ENCODE measurements at regions not wholly inside any gene's neighbourhood (a gene's known extent, or its start where the extent isn't known, plus 50 kb on each side); places are given as distances from the start of the nearest gene placed in this dataset.

- DNase-seq = no peak
- intact Hi-C loops (cut with DNase I) = no loop called here
- no peaks in the 10 kb centered on the region for H3K4me1 ChIP-seq (replicated peaks in 1 of 2)
- no peak overlapping the region for H3K27ac ChIP-seq
- no peaks in the 10 kb centered on the region for H3K36me3 ChIP-seq (replicated peaks in 1 of 2)
- H3K9me3 ChIP-seq (replicated peaks in 1 of 3) = no peaks in the 10 kb centered on the region
- H3K4me3 ChIP-seq = no peak overlapping the region
- no peak for TF ChIP-seq POLR2A (IDR thresholded peaks at IDR 0.05)
- no peaks in the 10 kb centered on the region for H3K27me3 ChIP-seq
- WGBS, 4 donors = 87 to 95% (median 94%) methylated on average over 4 of the region's 4 CpGs
Observed at GRCh38 chr12:98453070-98453469, 62.3 kb upstream of the TMPO start.

- H3K27ac ChIP-seq = no peak overlapping the region
- H3K4me1 ChIP-seq (replicated peaks in 1 of 2) = no peaks in the 10 kb centered on the region
- DNase-seq = no peak
- 82 to 91% (median 85%) methylated on average over 2 of the region's 2 CpGs for WGBS, 4 donors
- no peaks in the 10 kb centered on the region for H3K9me3 ChIP-seq (replicated peaks in 1 of 3)
- intact Hi-C loops (cut with DNase I) = no loop called here
- H3K27me3 ChIP-seq = no peaks in the 10 kb centered on the region
- no peak for TF ChIP-seq POLR2A (IDR thresholded peaks at IDR 0.05)
- TF ChIP-seq CTCF (IDR thresholded peaks at IDR 0.05) = no peak
- no peak overlapping the region for H3K4me3 ChIP-seq
- H3K36me3 ChIP-seq (replicated peaks in 1 of 2) = no peaks in the 10 kb centered on the region
Observed at GRCh38 chr12:98453492-98453891, 61.9 kb upstream of the TMPO start.

DNA sequence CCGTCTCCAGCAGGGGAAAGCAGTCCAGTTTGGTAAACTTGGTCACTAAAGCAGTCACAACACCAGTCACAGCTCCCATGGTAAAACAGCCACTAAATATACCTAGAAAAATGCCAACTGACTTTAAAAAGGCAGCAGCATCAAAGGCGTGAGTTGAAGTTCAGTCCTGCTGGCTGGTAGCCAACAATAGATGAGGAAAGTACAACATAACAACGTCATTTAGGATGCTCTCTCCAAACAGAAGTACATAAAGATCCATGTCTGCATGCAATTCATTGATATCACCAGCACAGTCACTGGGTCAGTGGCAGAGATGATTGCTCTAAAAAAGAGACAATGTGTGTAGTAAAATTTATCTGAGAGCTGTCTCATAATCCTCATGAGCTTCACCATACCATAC is 59.3 kb upstream of the TMPO start:
- 81 to 90% (median 84%) methylated on average over 3 of the region's 3 CpGs for WGBS, 4 donors
- no peak for DNase-seq
- Histone ChIP-seq H3K4me1 (replicated peaks in 1 of 2) (no peaks in the 10 kb centered on the region), H3K9me3 (replicated peaks in 1 of 3) (no peaks in the 10 kb centered on the region), H3K27me3 (no peaks in the 10 kb centered on the region), H3K27ac (no peak overlapping the region), H3K36me3 (replicated peaks in 1 of 2) (no peaks in the 10 kb centered on the region), H3K4me3 (no peak overlapping the region)
- intact Hi-C loops (cut with DNase I) = no loop called here
- TF ChIP-seq CTCF (IDR thresholded peaks at IDR 0.05) = no peak
- no peak for TF ChIP-seq POLR2A (IDR thresholded peaks at IDR 0.05)

DNA sequence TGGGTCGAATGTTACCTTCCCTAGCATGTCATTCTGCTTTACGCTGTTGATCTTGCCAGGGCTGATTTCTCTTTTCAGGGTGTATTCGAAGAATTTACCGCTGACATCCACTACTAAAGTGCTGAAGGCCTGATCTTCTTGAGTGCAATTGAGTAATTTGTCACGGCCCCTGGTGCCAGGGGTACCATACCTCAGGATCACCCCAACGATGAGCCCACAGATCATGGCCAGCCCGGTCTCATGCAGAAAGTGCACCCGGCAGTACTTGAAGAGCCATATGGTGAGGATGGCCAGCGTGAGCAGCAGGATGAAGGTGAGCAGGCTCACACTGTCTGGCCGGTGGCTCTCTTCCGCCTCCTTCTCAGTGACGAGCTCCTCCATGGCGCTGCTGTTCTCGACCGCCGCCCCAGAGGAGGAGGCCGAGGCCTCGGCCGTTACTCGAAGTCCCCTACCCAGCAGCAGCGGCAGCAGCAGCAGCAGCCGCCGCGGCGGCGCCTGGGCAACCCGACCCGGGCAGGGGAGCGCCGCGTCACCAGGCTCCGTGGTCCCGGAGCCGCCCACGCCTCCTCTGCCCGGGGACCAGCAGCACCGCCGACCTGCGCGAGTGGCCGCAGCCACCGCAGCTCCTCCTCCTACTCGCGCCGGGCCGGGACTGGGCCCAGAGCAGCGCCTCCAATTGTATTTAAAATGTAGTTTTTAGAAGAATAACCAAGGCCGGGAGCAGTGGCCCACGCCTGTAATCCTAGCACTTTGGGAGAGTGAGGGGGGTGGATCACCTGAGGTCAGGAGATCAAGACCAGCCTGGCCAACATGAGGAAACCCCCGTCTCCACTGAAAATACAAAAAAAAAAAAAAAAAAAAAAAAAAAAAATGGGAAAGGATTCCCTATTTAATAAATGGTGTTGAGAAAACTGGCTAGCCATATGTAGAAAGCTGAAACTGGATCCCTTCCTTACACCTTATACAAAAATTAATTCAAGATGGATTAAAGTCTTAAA is 58.5 kb upstream of the TMPO start:
- WGBS, 4 donors = 13 to 54% (median 18%) methylated on average over 9 to 50 of the region's 50 CpGs
- TF ChIP-seq CTCF (IDR thresholded peaks at IDR 0.05) = no peak
- no peak for TF ChIP-seq POLR2A (IDR thresholded peaks at IDR 0.05)
- no peaks in the 10 kb centered on the region for H3K27me3 ChIP-seq
- H3K36me3 ChIP-seq (replicated peaks in 1 of 2) = no peaks in the 10 kb centered on the region
- no peaks in the 10 kb centered on the region for H3K4me1 ChIP-seq (replicated peaks in 1 of 2)
- H3K4me3 ChIP-seq = peak overlapping the region in 3 of 4 donors; percentile 12 to 55 (median 33)
- intact Hi-C loops (cut with DNase I) = no loop called here
- peak overlapping the region in 2 of 5 donors; percentile 30 to 64 for H3K27ac ChIP-seq
- H3K9me3 ChIP-seq (replicated peaks in 1 of 3) = no peaks in the 10 kb centered on the region
- DNase-seq = peak; percentile 50 to 71 (median 61)

Data from adrenal gland (tissue), 9 donors.